GM04504 (cell line): ENCODE measurements at regions not wholly inside any gene's neighbourhood (a gene's known extent, or its start where the extent isn't known, plus 50 kb on each side); places are given as distances from the start of the nearest gene placed in this dataset.
"Not testable (repeated sequence)": the region's sequence is repeated elsewhere in the genome, so short reads cannot be mapped to it uniquely, and the experiment has no call there.

Experiments
- DNase-seq: peaks from one replicate; pipeline ENCODE4 v3.0.0-alpha.2; 2012; ENCODE audit warnings: low read depth

DNA sequence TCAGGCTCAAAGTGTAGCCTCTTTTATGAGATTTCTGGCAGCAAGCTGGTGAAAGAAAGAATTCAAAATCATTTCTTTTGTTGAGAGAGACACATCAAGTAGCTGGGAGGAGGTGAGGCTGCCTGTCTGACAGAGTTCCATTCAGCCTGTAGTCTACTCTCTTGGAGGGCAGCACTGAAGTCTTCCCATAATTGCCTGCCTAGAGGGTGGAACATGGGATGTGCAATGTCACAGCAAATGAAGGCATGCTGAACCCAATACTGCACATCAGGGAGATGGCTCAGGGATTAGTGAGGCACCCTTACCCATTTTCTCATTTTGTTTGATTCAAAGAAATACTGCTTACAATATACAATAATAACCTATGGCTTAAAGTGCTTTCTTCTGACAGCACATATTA, 475.7 kb downstream of the TMEM232 start:
- DNase-seq = no peak

DNA sequence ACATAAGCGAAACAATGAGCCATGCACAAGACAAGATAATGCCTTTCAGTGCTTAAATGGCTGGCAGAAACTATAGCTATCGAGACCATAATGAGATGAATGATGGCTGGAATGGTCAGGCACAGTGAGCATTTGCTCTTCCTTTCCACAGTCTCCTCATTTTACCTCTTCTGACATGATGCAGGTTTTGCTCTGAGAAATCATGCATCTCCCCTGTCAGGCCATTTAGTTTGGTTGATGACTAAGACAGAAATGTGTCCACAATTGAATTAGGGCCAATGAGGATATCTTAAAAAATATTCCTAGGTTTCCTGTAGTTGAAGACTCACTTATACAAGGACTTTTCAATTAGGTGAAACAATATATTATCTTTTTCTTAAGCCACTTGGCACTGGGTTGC, 475.1 kb downstream of the TMEM232 start:
- no peak for DNase-seq

DNA sequence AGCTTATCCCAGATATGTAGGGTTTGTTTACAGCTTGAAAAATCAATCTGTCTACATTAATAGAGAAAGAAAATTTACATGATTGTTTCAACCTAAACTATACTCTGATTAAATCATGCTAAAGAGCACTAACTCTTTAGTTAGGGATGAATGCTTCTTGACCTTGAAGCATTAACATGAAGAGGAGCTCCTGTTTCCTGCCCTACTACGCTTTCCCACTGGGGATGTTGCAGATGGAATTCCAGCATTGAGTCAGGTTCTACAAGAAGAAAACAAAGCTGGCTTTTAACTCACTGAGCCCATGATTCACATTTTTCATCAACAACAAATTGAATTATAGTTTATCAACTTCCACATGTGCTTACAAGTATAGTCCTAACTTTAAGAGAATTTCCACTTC, 471.3 kb downstream of the TMEM232 start:
- no peak for DNase-seq

DNA sequence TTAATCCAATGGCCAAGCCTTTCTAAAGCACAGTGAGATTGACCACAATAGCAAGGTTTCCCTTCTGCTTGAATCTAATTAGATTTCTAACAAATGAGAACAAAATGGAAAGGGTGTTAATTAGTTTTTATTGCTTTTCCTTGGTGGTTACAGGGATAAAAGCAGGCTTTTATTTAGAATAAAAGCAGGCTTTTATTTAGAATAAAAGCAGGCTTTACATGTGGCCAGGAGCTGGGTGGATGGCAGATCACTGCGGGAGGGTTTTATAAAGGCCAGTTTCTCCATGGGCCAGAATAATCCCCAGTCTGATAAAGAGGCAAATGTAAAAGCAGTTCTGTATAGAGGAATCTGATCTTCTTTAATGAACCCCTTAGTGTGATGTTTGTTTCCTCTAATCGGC, 470.2 kb downstream of the TMEM232 start:
- DNase-seq = no peak

DNA sequence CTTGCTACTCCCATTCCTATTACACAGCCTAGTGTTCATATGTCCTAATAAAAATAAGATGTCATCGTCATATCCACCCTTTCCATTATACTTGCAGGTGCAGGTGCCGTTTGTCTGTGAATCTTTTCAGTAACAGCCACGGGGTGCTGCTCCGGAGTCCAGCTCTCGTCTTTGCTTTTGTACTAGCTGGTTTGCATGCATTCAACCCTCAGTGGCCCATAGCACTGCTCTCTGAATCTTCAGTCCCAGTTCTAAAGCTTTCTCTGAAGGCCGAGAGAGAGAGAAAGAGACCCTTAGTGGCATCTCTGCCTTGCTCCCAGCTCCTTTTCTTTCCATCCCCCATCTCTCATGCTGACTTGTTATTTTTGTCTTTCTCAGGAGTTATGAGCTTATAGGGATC, 468.5 kb downstream of the TMEM232 start:
- DNase-seq = no peak

DNA sequence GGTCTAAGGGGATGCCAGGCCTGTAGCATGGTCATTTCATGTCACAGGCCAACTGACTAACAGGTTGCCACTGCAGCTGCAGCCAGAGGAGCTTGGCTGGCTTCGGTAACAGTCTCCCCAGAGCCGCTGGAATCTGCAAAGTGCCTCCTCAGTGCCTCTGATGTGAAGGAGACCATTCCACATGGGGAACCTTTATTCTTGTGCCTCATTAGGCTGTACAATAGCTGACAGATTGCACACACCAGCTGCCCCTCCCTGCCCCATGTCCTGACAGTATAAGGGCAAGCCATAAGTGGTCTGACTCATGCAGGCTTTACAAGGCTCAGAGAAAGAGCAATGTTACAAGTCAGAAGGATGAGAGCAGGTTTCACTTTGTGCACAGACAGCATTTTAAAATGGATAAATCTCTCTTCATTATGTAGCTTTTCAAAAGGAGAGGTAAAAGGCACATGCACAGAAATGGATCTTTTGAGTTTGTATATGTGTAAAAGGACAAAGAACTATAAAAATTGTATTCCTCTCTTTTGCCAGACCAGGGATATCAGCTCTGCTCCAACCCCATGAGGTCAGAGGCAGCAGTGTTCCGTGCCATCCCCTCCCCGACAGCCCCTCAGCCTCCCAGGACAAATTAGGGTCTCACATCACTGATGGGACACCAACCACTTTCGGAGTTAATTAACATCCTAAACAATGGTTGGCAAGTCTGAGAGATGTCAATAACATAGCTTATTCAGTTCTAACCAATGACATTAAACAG, 467.8 kb downstream of the TMEM232 start:
- DNase-seq = peak; percentile 60

DNA sequence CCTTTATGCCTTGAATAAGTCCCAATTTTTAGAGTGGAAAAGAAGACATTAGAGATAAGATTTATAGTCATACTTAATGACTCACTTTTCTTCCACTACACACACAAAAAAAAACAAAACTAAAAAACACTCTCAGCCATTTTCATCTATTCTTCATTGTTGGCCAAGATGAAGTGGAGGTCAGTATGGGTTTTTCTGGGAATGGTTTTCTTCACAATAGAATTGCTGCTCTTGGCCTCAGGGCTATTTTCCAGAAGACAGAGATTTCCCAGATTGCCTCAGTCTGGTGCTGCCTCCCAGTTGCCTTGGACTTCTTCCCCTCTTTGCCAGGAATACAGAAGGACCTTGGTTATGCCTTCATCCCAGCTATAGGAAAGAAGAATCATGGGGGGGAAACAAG, 463.7 kb downstream of the TMEM232 start:
- peak; percentile 26 for DNase-seq

DNA sequence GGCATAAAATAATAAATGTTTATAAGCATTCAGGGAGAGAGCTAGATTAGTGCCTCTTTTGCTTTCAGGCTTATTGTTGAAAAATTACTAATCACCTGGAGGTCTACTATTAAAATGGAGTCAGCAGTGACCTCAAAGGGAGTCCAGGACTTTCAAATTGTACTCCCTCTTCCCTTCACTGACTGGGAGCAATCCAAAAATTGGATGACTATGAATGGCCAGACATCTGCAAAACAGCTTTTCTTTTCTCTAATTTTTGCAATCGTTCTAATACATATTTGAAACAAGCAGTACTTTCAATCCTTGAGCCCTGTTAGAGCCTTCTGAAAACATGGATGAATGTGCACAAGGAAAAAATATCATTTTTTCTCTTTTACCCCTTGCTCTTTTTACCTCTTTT, 461.8 kb downstream of the TMEM232 start:
- DNase-seq = no peak

DNA sequence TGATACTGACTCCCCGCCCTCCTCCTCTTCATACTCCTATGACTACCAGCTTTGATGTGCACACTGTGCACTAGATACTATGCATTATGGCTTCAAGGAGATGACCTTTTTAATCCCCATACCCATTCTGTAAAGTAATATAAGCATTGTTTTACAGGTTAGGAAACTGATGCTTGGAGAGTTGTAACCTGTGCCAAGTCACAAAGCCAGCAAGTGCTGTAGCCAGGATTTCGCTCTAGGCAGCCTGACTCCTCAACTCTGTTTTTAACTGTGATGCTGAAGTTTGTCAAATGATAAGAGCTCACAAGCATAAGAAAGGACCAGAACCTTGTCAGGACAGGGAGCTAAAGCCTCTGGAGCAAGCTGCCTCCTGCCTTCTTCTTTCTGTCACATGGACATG, 461.3 kb downstream of the TMEM232 start:
- no peak for DNase-seq

DNA sequence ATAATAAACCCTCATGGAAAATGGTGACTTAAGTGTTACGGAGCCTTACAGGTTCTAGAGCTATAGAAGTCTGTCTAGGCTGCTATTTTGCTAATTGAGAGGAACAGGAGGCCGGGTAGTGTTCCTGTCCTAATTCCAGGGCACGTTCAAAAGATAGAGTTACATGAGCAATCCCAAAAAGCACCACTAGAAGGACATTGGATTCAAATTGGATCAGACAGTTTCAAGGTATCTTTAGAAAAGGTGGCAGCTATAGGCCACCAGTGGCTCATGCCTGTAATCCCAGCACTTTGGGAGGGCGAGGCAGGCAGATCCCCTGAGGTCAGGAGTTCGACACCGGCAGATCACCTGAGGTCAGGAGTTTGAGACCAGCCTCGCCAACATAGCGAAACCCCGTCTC, 458.8 kb downstream of the TMEM232 start:
- no peak for DNase-seq

DNA sequence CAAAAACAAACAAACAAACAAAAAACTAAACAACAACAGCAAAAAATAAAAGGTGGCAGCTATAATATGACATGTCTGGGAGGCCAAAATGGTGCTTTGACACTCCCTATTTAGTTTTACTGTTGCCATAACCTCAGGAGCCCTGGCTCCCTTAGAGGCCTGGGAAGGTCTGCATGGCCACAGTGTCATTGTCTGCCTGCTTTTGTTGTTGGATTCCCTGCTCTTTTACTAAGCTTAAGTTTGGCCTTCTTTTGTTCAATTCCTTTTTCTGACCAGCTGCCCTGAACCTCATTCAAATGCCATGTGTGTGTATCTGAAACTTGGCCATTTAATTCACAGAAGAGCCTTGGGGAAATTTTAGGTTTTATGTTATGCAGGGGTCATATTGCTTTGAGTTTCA, 458.2 kb downstream of the TMEM232 start:
- no peak for DNase-seq

DNA sequence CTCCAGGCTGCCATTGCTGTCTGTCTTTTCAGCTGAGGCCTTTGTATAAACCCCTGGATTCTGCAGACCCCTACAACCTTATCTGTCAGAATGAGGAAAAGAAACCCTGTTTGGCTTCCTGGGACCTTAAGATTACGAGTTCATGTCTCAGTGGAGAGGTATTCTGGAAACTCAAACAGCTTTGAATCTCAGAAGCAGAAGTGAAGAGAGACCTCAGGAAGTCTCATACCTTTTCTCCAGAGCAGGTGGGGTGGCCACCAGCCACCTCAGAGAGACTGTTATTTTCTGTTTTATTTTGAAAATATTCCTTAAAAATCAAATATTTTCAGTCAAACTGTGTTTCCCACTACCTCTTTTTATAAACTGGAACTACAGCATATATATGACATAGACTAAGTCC, 457.5 kb downstream of the TMEM232 start:
- no peak for DNase-seq

DNA sequence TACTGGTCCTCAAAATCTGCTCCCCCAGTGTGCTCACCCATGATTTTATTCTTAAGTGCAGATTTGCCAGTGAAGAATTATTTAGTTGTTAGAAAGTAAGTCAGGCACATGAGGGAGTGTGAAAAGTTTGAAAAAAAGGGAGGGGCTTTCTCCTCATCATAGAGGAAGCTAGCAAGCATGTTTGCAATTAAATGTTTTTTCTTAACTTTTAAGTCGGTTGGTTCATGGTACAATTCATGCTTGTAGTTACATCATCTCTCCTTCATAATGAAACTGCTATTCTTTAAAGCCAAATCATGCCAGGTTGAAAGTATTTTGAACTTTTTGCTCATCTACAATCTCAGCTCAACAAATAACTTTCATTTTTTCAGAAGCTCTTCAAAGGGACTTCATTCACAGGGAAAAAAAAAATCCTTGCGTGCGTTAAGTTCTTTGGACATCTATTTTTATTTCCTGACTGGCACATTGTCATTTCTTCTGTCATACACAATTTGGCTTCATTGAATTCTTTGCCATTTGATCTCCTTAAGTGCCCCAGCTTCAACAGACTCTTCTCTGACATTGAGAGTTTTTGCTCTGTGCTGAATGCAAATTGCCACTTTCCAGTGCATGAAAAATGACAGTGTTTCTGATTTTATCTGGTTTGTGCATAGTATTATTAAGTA, 456.9 kb downstream of the TMEM232 start:
- DNase-seq = no peak

DNA sequence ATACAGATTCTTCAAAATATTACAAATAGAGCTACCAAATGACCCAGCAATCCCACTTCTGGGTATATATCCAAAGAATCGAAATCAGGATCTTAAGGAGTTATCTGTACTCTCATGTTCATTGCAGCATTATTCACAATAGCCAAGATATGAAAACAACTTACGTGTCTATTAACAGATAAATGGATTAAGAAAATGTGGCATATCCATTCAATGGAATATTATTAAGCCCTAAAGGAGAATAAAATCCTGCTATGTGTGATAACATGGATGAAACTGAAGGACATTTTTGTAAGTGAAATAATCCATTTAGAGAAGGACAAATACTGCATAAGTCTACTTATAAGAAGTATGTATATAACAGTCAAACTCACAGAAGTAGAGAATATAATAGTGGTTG, 450.6 kb downstream of the TMEM232 start:
- no peak for DNase-seq

DNA sequence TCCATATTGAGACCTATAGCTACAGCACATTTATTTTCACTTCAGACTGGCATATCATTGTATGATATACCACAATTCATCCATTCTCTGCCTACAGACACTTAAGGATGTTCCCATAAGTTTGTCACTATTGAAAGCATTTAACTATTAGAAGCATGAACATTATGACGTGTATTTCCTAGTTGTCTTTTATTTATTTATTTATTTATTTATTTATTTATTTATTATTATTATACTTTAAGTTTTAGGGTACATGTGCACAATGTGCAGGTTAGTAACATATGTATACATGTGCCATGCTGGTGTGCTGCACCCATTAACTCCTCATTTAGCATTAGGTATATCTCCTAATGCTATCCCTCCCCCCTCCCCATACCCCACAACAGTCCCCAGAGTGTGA, 448.0 kb downstream of the TMEM232 start:
- not testable (repeated sequence) for DNase-seq

DNA sequence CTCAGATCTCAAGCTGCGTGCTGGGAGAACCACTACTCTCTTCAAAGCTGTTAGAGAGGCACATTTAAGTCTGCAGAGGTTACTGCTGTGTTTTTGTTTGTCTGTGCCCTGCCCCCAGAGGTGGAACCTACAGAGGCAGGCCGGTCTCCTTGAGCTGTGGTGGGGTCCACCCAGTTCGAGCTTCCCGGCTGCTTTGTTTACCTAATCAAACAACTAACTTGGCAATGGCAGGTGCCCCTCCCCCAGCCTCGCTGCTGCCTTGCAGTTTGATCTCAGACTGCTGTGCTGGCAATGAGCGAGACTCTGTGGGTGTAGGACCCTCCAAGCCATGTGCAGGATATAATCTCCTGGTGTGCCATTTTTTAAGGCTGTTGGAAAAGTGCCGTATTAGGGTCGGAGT, 442.4 kb downstream of the TMEM232 start:
- not testable (repeated sequence) for DNase-seq

DNA sequence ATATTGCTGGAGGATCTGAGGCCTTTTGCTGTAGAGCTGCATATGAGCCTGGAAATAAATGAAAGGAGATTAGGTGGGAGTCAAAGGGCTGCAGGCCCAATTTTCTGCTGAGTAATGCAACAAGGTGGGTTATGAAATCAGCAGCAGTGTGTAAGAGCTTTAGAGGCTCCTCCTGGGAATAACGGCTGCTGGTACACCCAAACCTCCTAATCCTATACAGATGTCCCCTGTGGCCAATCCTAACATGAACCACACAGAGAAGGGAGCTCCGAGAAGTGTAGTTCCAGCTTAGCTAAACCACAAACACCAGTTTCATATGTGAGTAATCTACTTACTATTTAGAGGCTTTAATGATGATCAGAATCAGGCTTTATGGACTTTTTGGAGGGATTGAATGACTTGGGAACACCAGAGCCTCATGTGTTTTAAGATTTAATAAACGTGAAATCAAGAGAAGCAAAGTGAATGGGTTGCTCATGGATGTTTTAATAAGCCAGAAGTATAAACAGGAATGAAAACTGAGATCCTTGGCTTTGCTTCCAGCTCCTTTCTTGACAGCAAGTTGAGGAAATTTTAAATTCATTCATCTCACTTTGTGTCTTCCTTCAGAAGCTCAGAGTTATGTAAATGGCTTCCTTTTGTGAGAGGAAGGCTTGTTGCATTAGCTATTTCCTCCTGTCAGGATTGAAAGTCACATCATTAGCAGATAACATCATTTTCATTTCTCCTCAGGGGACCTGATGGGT, 437.5 kb downstream of the TMEM232 start:
- peak; percentile 94 for DNase-seq

DNA sequence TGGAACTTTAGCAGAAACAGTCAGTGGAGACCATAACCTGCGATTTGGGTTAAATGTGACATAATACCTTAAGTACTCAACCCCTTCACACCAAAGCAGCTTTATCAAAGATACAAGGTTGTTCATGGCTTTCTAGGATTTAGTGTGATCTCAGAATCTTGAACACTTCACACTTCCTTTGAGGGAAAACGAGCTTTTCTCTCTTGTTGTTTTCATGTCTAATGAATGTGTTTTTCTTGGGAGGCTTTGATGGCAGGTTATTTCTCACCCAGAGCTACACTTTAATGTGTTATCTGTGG, 437.0 kb downstream of the TMEM232 start:
- DNase-seq = no peak

DNA sequence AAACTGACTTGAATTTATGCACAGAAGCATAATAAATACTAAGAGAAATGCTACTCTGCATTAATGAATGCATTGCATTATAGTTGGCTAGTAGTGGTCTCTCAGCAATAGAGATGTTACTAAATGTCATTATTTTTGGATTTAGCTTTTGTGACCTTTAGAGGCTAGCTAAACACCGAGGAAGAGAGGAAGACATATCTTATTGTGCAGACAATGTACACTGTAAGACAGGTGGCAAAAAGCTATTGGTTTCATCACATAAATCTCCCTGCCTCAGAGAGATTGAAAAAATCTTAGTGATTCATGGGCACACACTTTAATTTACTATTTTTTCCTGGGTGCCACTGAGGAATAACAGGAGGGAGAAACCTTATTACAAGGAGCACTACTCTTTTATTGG, 435.9 kb downstream of the TMEM232 start:
- no peak for DNase-seq

DNA sequence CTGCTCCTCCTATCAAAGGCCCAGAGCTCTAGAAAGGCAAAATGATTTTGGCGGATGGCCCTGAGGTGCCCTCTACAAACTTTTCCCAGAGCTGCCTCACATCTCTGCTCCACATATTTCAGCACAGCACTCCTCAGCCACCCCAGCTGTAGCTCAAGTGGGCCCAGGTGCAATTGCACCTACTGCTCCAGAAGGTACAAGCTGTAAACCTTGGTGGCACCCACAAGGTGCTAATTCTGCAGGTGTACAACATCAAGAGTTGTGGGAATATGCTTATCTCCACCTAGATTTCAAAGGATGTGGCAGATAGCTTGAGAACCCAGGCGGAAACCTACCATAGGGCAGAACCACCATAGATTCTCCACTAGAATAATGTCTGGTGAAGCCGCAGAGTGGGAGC, 432.2 kb downstream of the TMEM232 start:
- DNase-seq = no peak

DNA sequence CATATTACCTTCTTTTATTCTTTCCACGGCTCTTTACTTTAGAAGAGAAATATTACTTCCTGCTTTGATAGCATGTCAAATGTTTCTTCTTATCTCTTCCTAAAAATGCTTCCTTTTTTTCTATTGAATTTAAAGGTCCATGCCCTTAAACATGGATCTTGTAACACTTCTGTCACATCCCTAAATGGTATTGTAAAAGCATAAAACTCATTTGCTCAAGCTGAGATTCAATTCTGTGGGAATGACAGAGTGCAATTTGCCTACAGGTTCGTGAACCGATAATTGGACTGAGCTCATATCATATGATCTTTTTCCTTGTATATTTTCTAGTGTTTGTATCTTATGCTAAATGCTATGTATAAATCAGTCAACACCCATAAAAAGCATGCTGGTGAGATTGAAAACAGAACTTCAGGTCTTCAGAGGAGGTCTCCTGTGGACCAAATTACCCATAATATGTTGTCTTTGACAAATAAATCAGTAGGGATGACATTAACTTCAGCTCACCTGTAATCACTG, 429.3 kb downstream of the TMEM232 start:
- no peak for DNase-seq

DNA sequence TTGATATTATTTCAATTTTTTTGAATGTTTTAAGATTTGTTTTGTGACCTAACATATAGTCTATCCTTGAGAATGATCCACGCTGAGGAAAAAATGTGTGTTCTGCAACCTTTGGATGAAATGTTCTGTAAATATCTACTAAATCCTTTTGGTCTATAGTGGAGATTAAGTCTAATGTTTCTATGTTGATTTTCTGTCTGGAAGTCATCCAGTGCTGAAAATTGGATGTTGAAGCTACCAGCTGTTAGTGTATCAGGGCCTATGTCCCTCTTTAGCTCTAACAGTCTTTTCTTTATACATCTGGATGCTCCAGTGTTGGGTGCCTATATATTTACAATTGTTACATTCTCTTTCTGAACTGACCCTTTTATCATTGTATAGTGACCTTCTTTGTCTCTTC, 422.3 kb downstream of the TMEM232 start:
- DNase-seq = no peak

DNA sequence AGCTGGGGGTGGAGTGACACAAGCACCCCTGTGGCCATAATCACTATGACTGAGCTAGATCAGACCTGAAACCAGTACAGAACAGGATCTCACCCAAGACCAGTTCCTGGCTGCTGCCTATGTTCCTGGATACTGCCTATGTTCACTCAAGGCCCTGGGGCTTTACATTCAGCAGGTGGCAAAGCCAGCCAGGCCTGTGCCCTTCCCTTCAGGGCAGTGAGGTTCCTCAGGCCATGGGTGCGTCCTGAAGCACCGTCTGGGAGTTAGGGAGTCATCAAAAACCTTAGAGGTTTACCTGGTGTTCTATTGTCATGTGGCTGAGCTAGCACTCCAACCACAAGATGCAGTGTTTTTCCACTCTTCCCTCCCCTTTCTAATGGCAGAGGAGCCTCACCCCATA, 419.8 kb downstream of the TMEM232 start:
- DNase-seq = no peak
